NB4 (cell line): ENCODE measurements at regions not wholly inside any gene's neighbourhood (a gene's known extent, or its start where the extent isn't known, plus 50 kb on each side); places are given as distances from the start of the nearest gene placed in this dataset.

Source experiments
- CTCF ChIP-seq: IDR thresholded peaks from one replicate; pipeline ENCODE4 v1.5.1; 2012; ENCODE audit warnings: low read depth, low read length
- POLR2A ChIP-seq: IDR thresholded peaks from 2 replicates; pipeline ENCODE4 v1.6.1; 2011; ENCODE audit warnings: mild to moderate bottlenecking; ENCODE audit not compliant: insufficient read length; ENCODE audit errors: extremely low read depth

- TF ChIP-seq CTCF (no peak), POLR2A (no peak)
Measured at GRCh38 chr5:155332618-155333017, 319.1 kb downstream of the KIF4B start.
